A549 (cell line): ENCODE measurements at regions not wholly inside any gene's neighbourhood (a gene's known extent, or its start where the extent isn't known, plus 50 kb on each side); places are given as distances from the start of the nearest gene placed in this dataset.

Experiments
- CTCF ChIP-seq: fragments of >200 bp; sonication (Bioruptor Twin); formaldehyde crosslinking; IDR thresholded peaks from 3 replicates; pipeline ENCODE4 v1.5.1; 2016
- MYC ChIP-seq: IDR thresholded peaks from 2 replicates; pipeline ENCODE4 v1.6.1; 2012; ENCODE audit warnings: mild to moderate bottlenecking, inconsistent platforms, low read length, improper control_type of control experiment, borderline replicate concordance
- POLR2A ChIP-seq: IDR thresholded peaks from 2 replicates; pipeline ENCODE4 v1.6.1; 2012; ENCODE audit warnings: mild to moderate bottlenecking, low read length
- USF2 ChIP-seq: fragments of 450-650 bp; IDR thresholded peaks from 2 replicates; pipeline ENCODE4 v1.6.1; 2014; ENCODE audit warnings: antibody characterized with exemption

- no peak for TF ChIP-seq POLR2A
- TF ChIP-seq MYC, result no peak
- TF ChIP-seq USF2, result no peak
- no peak for TF ChIP-seq CTCF
Measured at GRCh38 chr7:12085516-12085915, 125.6 kb upstream of the TMEM106B start.
